GM12891 (cell line): ENCODE measurements at regions not wholly inside any gene's neighbourhood (a gene's known extent, or its start where the extent isn't known, plus 50 kb on each side); places are given as distances from the start of the nearest gene placed in this dataset.

Experiments used
- PAX5 ChIP-seq: IDR thresholded peaks from 2 replicates; pipeline ENCODE4 v1.6.1; 2011; ENCODE audit warnings: low read length, moderate library complexity, mild to moderate bottlenecking; ENCODE audit not compliant: insufficient read depth, severe bottlenecking
- POLR2A ChIP-seq: IDR thresholded peaks from 2 replicates; pipeline ENCODE4 v1.6.1; 2011; ENCODE audit warnings: low read depth, low read length, control low read depth
- POLR2AphosphoS5 ChIP-seq: IDR thresholded peaks from 2 replicates; pipeline ENCODE4 v1.6.1; 2011; ENCODE audit warnings: low read depth, low read length, control low read depth
- POU2F2 ChIP-seq: IDR thresholded peaks from 2 replicates; pipeline ENCODE4 v1.6.1; 2011; ENCODE audit warnings: low read depth, mild to moderate bottlenecking, control low read depth, low read length, moderate library complexity
- SPI1 ChIP-seq: IDR thresholded peaks from 2 replicates; pipeline ENCODE4 v1.6.1; 2011; ENCODE audit warnings: low read depth, low read length, control low read depth
- TAF1 ChIP-seq: IDR thresholded peaks from 2 replicates; pipeline ENCODE4 v1.6.1; 2011; ENCODE audit warnings: low read depth, low read length, control low read depth

DNA sequence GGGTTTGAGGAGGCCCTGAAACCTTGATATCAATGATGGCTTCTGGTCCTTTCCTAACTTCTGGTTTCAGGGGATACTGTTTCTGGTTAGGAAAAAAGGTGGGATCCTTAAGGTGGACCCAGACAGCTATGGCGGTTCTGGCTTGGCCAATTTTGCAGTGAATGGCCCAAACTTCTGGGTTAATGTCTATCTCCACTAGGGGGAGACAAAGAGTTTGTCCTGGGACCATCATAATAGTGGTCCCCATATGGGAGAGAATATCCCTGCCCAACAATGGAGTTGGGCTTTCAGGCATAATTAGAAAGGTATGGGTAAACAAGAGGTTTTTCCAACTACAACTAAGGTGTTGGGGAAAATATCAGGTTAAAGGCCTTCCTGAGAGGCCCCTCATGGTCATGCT is 273.5 kb downstream of the CALCRL start:
- TF ChIP-seq TAF1 (no peak), POLR2A (no peak), POLR2AphosphoS5 (no peak), SPI1 (no peak), PAX5 (no peak), POU2F2 (no peak)
